OCI-LY3 (cell line): ENCODE measurements at regions not wholly inside any gene's neighbourhood (a gene's known extent, or its start where the extent isn't known, plus 50 kb on each side); places are given as distances from the start of the nearest gene placed in this dataset.

Source experiments
- H2AFZ ChIP-seq: fragments of 200-600, 300-600 bp; shearing (Covaris generic); 2 replicates; pipeline ENCODE4 v1.6.0; 2014; ENCODE audit warnings: antibody characterized with exemption, low read depth, low read length
- H3K27ac ChIP-seq: fragments of 200-600, 300-600 bp; sonication (generic); 2 replicates; pipeline ENCODE4 v1.5.1; 2014; ENCODE audit warnings: mild to moderate bottlenecking, low read length, moderate library complexity, mixed read lengths
- H3K27me3 ChIP-seq: fragments of 200-600, 300-600 bp; sonication (generic); 2 replicates; pipeline ENCODE4 v1.6.1; 2014; ENCODE audit warnings: low read depth, low read length, mixed read lengths
- H3K36me3 ChIP-seq: fragments of 200-600, 300-600 bp; sonication (generic); replicated peaks from 2 replicates; pipeline ENCODE3; 2014; ENCODE audit warnings: low read depth, low read length, mixed read lengths
- H3K4me1 ChIP-seq: fragments of 300-600, 200-600 bp; sonication (generic); 2 replicates; pipeline ENCODE4 v1.6.1; 2014; ENCODE audit warnings: low read length, mixed read lengths
- H3K4me2 ChIP-seq: fragments of 200-600, 300-600 bp; sonication (generic); 2 replicates; pipeline ENCODE4 v1.6.1; 2014; ENCODE audit warnings: low read length, mixed read lengths
- H3K4me3 ChIP-seq: fragments of 300-600, 200-600 bp; sonication (generic); 2 replicates; pipeline ENCODE4 v1.5.1; 2014; ENCODE audit warnings: antibody characterized with exemption, mild to moderate bottlenecking, low read length, moderate library complexity
- H3K79me2 ChIP-seq: fragments of 300-600, 200-600 bp; shearing (Covaris generic); 2 replicates; pipeline ENCODE4 v1.6.1; 2014; ENCODE audit warnings: mild to moderate bottlenecking, low read length, mixed read lengths
- H3K9ac ChIP-seq: fragments of 300-600, 200-600 bp; shearing (Covaris generic); 2 replicates; pipeline ENCODE4 v1.6.0; 2014; ENCODE audit warnings: mild to moderate bottlenecking, low read length, moderate library complexity
- H3K9me3 ChIP-seq: fragments of 200-600, 300-600 bp; shearing (Covaris generic); 2 replicates; pipeline ENCODE4 v1.6.1; 2014; ENCODE audit warnings: low read length, mixed read lengths; ENCODE audit not compliant: insufficient read depth
- H4K20me1 ChIP-seq: fragments of 200-600, 300-600 bp; sonication (generic); 2 replicates; pipeline ENCODE4 v1.6.1; 2016; ENCODE audit warnings: low read length, mixed read lengths; ENCODE audit not compliant: insufficient read depth
- EZH2phosphoT487 ChIP-seq: fragments of 200-600 bp; shearing (Covaris generic); IDR thresholded peaks from 2 replicates; pipeline ENCODE4 v1.6.1; 2018; ENCODE audit warnings: antibody characterized with exemption, mixed run types, low read depth
- TF ChIP-seq, protein P1 (sequence below): fragments of 200-600, 300-600 bp; sonication (generic); IDR thresholded peaks from 2 replicates; pipeline ENCODE4 v1.5.1; 2014; ENCODE audit warnings: antibody characterized with exemption, low read length, low read depth

GRCh38 chr4:106806158-106806797 lies 229.8 kb downstream of the DKK2 start:
- Histone ChIP-seq H4K20me1 (no peaks in the 10 kb centered on the region), H3K4me2 (no peak overlapping the region), H2AFZ (no peak overlapping the region), H3K79me2 (no peaks in the 10 kb centered on the region), H3K4me3 (no peak overlapping the region), H3K9ac (no peak overlapping the region), H3K27me3 (no peaks in the 10 kb centered on the region), H3K9me3 (no peaks in the 10 kb centered on the region), H3K4me1 (no peaks in the 10 kb centered on the region), H3K36me3 (no peaks in the 10 kb centered on the region), H3K27ac (no peak overlapping the region)
- TF ChIP-seq EZH2phosphoT487, result no peak
- TF ChIP-seq, protein P1, sequence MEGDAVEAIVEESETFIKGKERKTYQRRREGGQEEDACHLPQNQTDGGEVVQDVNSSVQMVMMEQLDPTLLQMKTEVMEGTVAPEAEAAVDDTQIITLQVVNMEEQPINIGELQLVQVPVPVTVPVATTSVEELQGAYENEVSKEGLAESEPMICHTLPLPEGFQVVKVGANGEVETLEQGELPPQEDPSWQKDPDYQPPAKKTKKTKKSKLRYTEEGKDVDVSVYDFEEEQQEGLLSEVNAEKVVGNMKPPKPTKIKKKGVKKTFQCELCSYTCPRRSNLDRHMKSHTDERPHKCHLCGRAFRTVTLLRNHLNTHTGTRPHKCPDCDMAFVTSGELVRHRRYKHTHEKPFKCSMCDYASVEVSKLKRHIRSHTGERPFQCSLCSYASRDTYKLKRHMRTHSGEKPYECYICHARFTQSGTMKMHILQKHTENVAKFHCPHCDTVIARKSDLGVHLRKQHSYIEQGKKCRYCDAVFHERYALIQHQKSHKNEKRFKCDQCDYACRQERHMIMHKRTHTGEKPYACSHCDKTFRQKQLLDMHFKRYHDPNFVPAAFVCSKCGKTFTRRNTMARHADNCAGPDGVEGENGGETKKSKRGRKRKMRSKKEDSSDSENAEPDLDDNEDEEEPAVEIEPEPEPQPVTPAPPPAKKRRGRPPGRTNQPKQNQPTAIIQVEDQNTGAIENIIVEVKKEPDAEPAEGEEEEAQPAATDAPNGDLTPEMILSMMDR, result no peak

DNA sequence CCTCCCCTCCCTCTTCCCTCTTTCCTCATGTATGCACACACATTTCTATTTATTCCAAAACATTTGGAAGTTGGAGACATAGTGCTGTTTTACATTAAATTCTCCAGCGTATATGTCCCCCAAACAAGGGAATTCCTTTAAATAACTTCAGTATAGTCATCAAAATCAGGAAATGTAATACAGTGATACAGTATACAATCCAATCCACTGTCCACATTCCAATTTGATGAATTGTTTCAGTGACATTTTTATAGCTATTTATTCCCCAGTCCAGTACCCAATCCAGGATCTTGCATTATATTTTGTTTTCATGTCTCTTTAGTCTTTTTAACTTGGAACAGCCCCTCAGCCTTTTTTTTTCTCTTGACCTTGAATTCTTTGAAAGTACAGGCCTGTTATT lies 233.0 kb downstream of the DKK2 start:
- Histone ChIP-seq H2AFZ (no peak overlapping the region), H3K27ac (no peak overlapping the region), H3K4me2 (no peak overlapping the region), H3K9me3 (no peaks in the 10 kb centered on the region), H3K79me2 (no peaks in the 10 kb centered on the region), H3K27me3 (no peaks in the 10 kb centered on the region), H3K9ac (no peak overlapping the region), H3K4me3 (no peak overlapping the region), H3K4me1 (no peaks in the 10 kb centered on the region), H4K20me1 (no peaks in the 10 kb centered on the region), H3K36me3 (no peaks in the 10 kb centered on the region)
- TF ChIP-seq, protein P1, result no peak
- no peak for TF ChIP-seq EZH2phosphoT487

GRCh38 chr4:106801386-106801785 lies 234.7 kb downstream of the DKK2 start:
- Histone ChIP-seq H3K9me3 (no peaks in the 10 kb centered on the region), H3K4me3 (no peak overlapping the region), H4K20me1 (no peaks in the 10 kb centered on the region), H3K36me3 (no peaks in the 10 kb centered on the region), H3K27me3 (no peaks in the 10 kb centered on the region), H2AFZ (no peak overlapping the region), H3K79me2 (no peaks in the 10 kb centered on the region), H3K4me1 (no peaks in the 10 kb centered on the region), H3K9ac (no peak overlapping the region), H3K4me2 (no peak overlapping the region), H3K27ac (no peak overlapping the region)
- TF ChIP-seq, protein P1, result no peak
- TF ChIP-seq EZH2phosphoT487, result no peak

DNA sequence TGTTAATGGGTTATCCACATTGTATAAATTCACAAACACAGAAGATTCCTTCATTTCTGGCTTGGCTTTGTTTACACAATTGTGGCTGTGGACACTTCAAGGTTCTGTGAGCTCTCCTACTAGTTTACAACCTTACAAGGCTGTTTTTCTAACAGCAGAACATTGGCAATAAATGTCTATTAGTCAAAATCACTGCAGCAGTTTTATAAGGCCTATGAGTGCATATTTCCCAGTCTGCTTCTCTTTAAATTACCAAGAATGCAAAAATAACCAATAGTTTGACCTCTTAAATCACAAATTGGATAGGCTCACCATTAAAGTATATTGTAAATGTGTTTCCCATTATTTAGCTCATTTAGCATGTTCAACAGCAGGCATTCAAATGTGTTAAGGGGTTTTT lies 239.2 kb downstream of the DKK2 start:
- H3K27me3 ChIP-seq, result no peaks in the 10 kb centered on the region
- no peaks in the 10 kb centered on the region for H3K36me3 ChIP-seq
- H3K4me3 ChIP-seq, result no peak overlapping the region
- TF ChIP-seq, protein P1, result no peak
- TF ChIP-seq EZH2phosphoT487, result no peak
- no peak overlapping the region for H3K9ac ChIP-seq
- no peak overlapping the region for H2AFZ ChIP-seq
- H3K27ac ChIP-seq, result no peak overlapping the region
- no peak overlapping the region for H3K4me2 ChIP-seq
- H3K4me1 ChIP-seq, result no peaks in the 10 kb centered on the region
- no peaks in the 10 kb centered on the region for H4K20me1 ChIP-seq
- no peaks in the 10 kb centered on the region for H3K79me2 ChIP-seq
- H3K9me3 ChIP-seq, result no peaks in the 10 kb centered on the region
